ENCODE measurements at regions not wholly inside any gene's neighbourhood (a gene's known extent, or its start where the extent isn't known, plus 50 kb on each side); places are given as distances from the start of the nearest gene placed in this dataset.
"Not testable (repeated sequence)": the region's sequence is repeated elsewhere in the genome, so short reads cannot be mapped to it uniquely, and the experiment has no call there.

- H3K36me3 ChIP-seq = no peaks in the 10 kb centered on the region
- DNase-seq (ENCODE audit: low spot score in 2 of 2) = no peak
- no peaks in the 10 kb centered on the region for H3K4me1 ChIP-seq
- H3K9me3 ChIP-seq = peaks cover 0 to 19% (median 0%) of the 10 kb centered on the region in 4 donors
- H3K4me3 ChIP-seq = no peak overlapping the region
- H3K27ac ChIP-seq = no peak overlapping the region
- H3K27me3 ChIP-seq = no peaks in the 10 kb centered on the region
- TF ChIP-seq, protein P1, sequence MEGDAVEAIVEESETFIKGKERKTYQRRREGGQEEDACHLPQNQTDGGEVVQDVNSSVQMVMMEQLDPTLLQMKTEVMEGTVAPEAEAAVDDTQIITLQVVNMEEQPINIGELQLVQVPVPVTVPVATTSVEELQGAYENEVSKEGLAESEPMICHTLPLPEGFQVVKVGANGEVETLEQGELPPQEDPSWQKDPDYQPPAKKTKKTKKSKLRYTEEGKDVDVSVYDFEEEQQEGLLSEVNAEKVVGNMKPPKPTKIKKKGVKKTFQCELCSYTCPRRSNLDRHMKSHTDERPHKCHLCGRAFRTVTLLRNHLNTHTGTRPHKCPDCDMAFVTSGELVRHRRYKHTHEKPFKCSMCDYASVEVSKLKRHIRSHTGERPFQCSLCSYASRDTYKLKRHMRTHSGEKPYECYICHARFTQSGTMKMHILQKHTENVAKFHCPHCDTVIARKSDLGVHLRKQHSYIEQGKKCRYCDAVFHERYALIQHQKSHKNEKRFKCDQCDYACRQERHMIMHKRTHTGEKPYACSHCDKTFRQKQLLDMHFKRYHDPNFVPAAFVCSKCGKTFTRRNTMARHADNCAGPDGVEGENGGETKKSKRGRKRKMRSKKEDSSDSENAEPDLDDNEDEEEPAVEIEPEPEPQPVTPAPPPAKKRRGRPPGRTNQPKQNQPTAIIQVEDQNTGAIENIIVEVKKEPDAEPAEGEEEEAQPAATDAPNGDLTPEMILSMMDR (IDR thresholded peaks at IDR 0.05) = no peak
- TF ChIP-seq EP300 (IDR thresholded peaks at IDR 0.05) = no peak
- no peak for TF ChIP-seq POLR2A (IDR thresholded peaks at IDR 0.05)
- 90 to 94% methylated on average over 4 of the region's 4 CpGs for WGBS, 2 donors
Measured at GRCh38 chr2:128414946-128415778, 96.5 kb upstream of the HS6ST1 start.

DNA sequence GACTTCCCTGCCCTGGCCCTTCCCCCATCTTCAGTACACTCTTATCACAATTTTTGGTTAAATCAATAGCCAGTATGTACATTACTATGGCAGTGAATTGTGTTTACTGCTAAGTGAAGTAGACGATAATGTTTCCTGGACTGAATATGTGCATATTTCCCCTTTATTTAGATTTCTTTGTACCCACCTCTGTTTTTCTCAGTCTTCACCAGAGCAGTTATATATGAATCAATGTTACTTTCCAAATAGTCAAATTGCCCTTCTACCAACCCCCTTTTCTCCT, 97.1 kb upstream of the HS6ST1 start:
- no peak overlapping the region for H3K27ac ChIP-seq
- no peak for DNase-seq (ENCODE audit: low spot score in 2 of 2)
- H3K27me3 ChIP-seq = no peaks in the 10 kb centered on the region
- H3K9me3 ChIP-seq = peaks cover 0 to 22% (median 0%) of the 10 kb centered on the region in 4 donors
- 92 to 93% methylated on average over 1 of the region's 1 CpG for WGBS, 2 donors
- no peak overlapping the region for H3K4me3 ChIP-seq
- no peaks in the 10 kb centered on the region for H3K4me1 ChIP-seq
- H3K36me3 ChIP-seq = no peaks in the 10 kb centered on the region
- TF ChIP-seq, protein P1 (IDR thresholded peaks at IDR 0.05) = no peak
- TF ChIP-seq EP300 (IDR thresholded peaks at IDR 0.05) = no peak
- TF ChIP-seq POLR2A (IDR thresholded peaks at IDR 0.05) = no peak

DNA sequence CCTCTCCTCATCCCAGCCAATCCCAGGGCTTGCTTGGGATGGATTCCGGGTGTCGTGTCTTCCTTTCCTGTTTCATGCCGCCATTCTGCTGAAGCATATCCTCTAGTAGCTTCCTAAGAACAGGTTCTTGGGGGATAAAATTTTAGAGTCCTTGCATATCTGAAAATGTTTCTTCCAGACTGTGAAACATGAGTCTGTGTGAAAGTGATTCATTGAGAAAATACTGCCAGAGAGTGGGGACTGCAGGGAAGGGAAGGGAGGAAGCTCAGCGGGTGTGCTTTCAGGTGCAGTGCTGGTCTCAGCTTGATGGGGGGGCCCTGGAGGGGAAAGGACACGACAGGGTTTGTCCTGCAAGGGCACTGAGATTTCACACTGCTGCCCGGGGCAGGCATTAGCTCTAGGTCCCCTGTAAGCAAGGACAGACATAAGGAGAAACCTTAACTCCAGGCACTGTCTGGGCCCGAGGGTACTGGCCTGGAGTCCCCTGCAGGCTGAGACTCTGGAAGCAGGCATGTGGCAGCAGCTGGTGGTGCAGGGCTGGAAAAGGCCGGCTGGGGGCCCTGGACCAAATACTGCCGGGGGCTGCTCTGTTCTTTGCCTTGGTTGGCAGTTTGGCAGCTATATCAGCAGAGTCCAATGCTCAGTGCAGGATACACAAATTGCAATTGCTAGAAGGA, 97.6 kb upstream of the HS6ST1 start:
- H3K4me1 ChIP-seq = no peaks in the 10 kb centered on the region
- no peak overlapping the region for H3K4me3 ChIP-seq
- H3K36me3 ChIP-seq = no peaks in the 10 kb centered on the region
- TF ChIP-seq EP300 (IDR thresholded peaks at IDR 0.05) = no peak
- TF ChIP-seq POLR2A (IDR thresholded peaks at IDR 0.05) = no peak
- TF ChIP-seq, protein P1 (IDR thresholded peaks at IDR 0.05) = no peak
- no peaks in the 10 kb centered on the region for H3K27me3 ChIP-seq
- DNase-seq (ENCODE audit: low spot score in 2 of 2) = no peak
- 75 to 81% methylated on average over 8 to 9 of the region's 9 CpGs for WGBS, 2 donors
- H3K27ac ChIP-seq = no peak overlapping the region
- H3K9me3 ChIP-seq = peaks cover 0 to 22% (median 0%) of the 10 kb centered on the region in 4 donors

GRCh38 chr2:128416806-128417205, 98.1 kb upstream of the HS6ST1 start:
- 71 to 80% methylated on average over 3 of the region's 3 CpGs for WGBS, 2 donors
- Histone ChIP-seq H3K9me3 (peaks cover 0 to 27% (median 0%) of the 10 kb centered on the region in 4 donors), H3K4me1 (no peaks in the 10 kb centered on the region), H3K4me3 (no peak overlapping the region), H3K27me3 (no peaks in the 10 kb centered on the region), H3K27ac (no peak overlapping the region), H3K36me3 (no peaks in the 10 kb centered on the region)
- TF ChIP-seq POLR2A (IDR thresholded peaks at IDR 0.05) (no peak), EP300 (IDR thresholded peaks at IDR 0.05) (no peak)
- TF ChIP-seq, protein P1 (IDR thresholded peaks at IDR 0.05) = no peak
- DNase-seq (ENCODE audit: low spot score in 2 of 2) = no peak

GRCh38 chr2:128417264-128417663, 98.6 kb upstream of the HS6ST1 start:
- H3K4me1 ChIP-seq; H3K27me3 ChIP-seq; H3K36me3 ChIP-seq; H3K4me3 ChIP-seq; H3K27ac ChIP-seq; DNase-seq (ENCODE audit: low spot score in 2 of 2): not testable (repeated sequence)
- 68 to 73% methylated on average over 11 of the region's 11 CpGs for WGBS, 2 donors
- peaks cover 0 to 32% (median 0%) of the 10 kb centered on the region in 4 donors for H3K9me3 ChIP-seq
